H1 (cell line): ENCODE measurements at regions not wholly inside any gene's neighbourhood (a gene's known extent, or its start where the extent isn't known, plus 50 kb on each side); places are given as distances from the start of the nearest gene placed in this dataset.

ENCODE experiments used
- CTCF ChIA-PET: fragments of 300-600 bp; sonication (Branson Sonifier 250); formaldehyde crosslinking; loops from one replicate; lab custom pipeline; 2021; ENCODE audit not compliant: partially characterized antibody; lab: Charles Lee
- POLR2A ChIA-PET: fragments of 300-600 bp; sonication (Branson Sonifier 250); formaldehyde crosslinking; loops from one replicate; lab custom pipeline; 2021; ENCODE audit warnings: inconsistent platforms; ENCODE audit not compliant: partially characterized antibody; lab: Charles Lee
- DNase-seq, 2 experiments: peaks; one replicate each; pipeline versions ENCODE4 v3.0.0 to v3.0.0-alpha.2; 2010 to 2022; ENCODE audit warnings: low spot score in 2 of 2, low read depth in 1 of 2, mixed read lengths in 1 of 2
- FAIRE-seq: peaks from 2 replicates; lab custom pipeline; 2011; peaks lifted over from hg19 to GRCh38; lab: Jason Lieb, UNC
- H2AFZ ChIP-seq: 2 replicates; pipeline ENCODE4 v1.8.1; 2012; ENCODE audit warnings: low read length, inconsistent platforms
- H2AK5ac ChIP-seq: 2 replicates; pipeline ENCODE4 v1.6.1; 2013; ENCODE audit warnings: low read depth, low read length
- H2BK120ac ChIP-seq: replicated peaks from 2 replicates; pipeline ENCODE3; 2013; ENCODE audit warnings: low read depth, low read length, inconsistent platforms
- H2BK12ac ChIP-seq: 2 replicates; pipeline ENCODE4 v1.6.1; 2013; ENCODE audit warnings: low read depth, low read length
- H2BK15ac ChIP-seq: 2 replicates; pipeline ENCODE4 v1.6.1; 2013; ENCODE audit warnings: low read length
- H2BK20ac ChIP-seq: 2 replicates; pipeline ENCODE4 v1.6.1; 2013; ENCODE audit warnings: low read length
- H2BK5ac ChIP-seq: 2 replicates; pipeline ENCODE4 v1.6.1; 2013; ENCODE audit warnings: low read depth, low read length
- H3K14ac ChIP-seq: 2 replicates; pipeline ENCODE4 v1.6.1; 2013; ENCODE audit warnings: inconsistent platforms; ENCODE audit not compliant: insufficient read length
- H3K18ac ChIP-seq: 2 replicates; pipeline ENCODE4 v1.6.1; 2013; ENCODE audit warnings: low read length; ENCODE audit errors: extremely low read depth
- H3K23ac ChIP-seq: 2 replicates; pipeline ENCODE4 v1.6.1; 2013; ENCODE audit warnings: inconsistent platforms; ENCODE audit not compliant: insufficient read length
- H3K23me2 ChIP-seq: 2 replicates; pipeline ENCODE4 v1.6.1; 2013; ENCODE audit warnings: low read depth, low read length
- H3K27ac ChIP-seq: 2 replicates; pipeline ENCODE4 v1.6.1; 2011; ENCODE audit warnings: low read depth, low read length, inconsistent platforms
- H3K27me3 ChIP-seq, 4 experiments: replicated peaks in 1 of 4; 1 replicate in 1 of 4; 2 replicates in 3 of 4; pipeline versions ENCODE4 v1.6.1 to v1.8.1; 2011 to 2013; ENCODE audit warnings: low read length in 3 of 4, mild to moderate bottlenecking in 3 of 4, inconsistent platforms in 2 of 4, mixed read lengths in 2 of 4, moderate library complexity in 1 of 4; ENCODE audit not compliant: control insufficient read depth in 3 of 4, insufficient read depth in 3 of 4; ENCODE audit errors: extremely low read depth in 1 of 4
- H3K36me3 ChIP-seq, 4 experiments: 2 replicates each; pipeline versions ENCODE4 v1.6.1 to v1.8.1; 2011 to 2013; ENCODE audit warnings: mild to moderate bottlenecking in 4 of 4, low read length in 3 of 4, moderate library complexity in 2 of 4, control low read depth in 1 of 4, inconsistent platforms in 1 of 4; ENCODE audit not compliant: insufficient read depth in 4 of 4, control insufficient read depth in 2 of 4
- H3K4ac ChIP-seq: replicated peaks from 2 replicates; pipeline ENCODE3; 2013; ENCODE audit warnings: low read length, low read depth, mixed read lengths, inconsistent platforms; ENCODE audit not compliant: insufficient read length
- H3K4me1 ChIP-seq, 4 experiments: replicated peaks in 1 of 4; 1 replicate in 1 of 4; 2 replicates in 3 of 4; pipeline versions ENCODE4 v1.6.1 to v1.8.1; 2011 to 2013; ENCODE audit warnings: low read length in 3 of 4, inconsistent platforms in 2 of 4, mixed read lengths in 1 of 4; ENCODE audit not compliant: insufficient read depth in 4 of 4, control insufficient read depth in 3 of 4
- H3K4me2 ChIP-seq, 2 experiments: 2 replicates each; pipeline versions ENCODE4 v1.6.1 to v1.8.1; 2011 to 2013; ENCODE audit warnings: low read depth in 2 of 2, low read length in 2 of 2, control low read depth in 1 of 2, inconsistent platforms in 1 of 2, mild to moderate bottlenecking in 1 of 2; ENCODE audit not compliant: insufficient read depth in 1 of 2
- H3K4me3 ChIP-seq, 4 experiments: fragments of 200-600, 300-600 bp in 1 of 4; sonication (generic), shearing (Covaris generic), sonication (Bioruptor Twin) in 1 of 4; 2 replicates each; pipeline versions ENCODE4 v1.5.1 to v1.8.1; 2011 to 2016; ENCODE audit warnings: low read length in 4 of 4, low read depth in 3 of 4, control low read depth in 2 of 4, inconsistent platforms in 2 of 4, mild to moderate bottlenecking in 2 of 4, mixed read lengths in 1 of 4, moderate library complexity in 1 of 4; ENCODE audit not compliant: insufficient read depth in 2 of 4; ENCODE audit errors: extremely low read depth in 1 of 4
- H3K56ac ChIP-seq: replicated peaks from 2 replicates; pipeline ENCODE3; 2013; ENCODE audit warnings: low read depth, mild to moderate bottlenecking, mixed read lengths, low read length, inconsistent platforms; ENCODE audit not compliant: insufficient read length
- H3K79me1 ChIP-seq: 2 replicates; pipeline ENCODE4 v1.6.1; 2013; ENCODE audit warnings: low read depth, low read length, control low read depth
- H3K79me2 ChIP-seq, 2 experiments: 2 replicates each; pipeline versions ENCODE4 v1.6.1 to v1.8.1; 2012 to 2013; ENCODE audit warnings: low read length in 2 of 2, mild to moderate bottlenecking in 2 of 2, inconsistent platforms in 1 of 2; ENCODE audit not compliant: insufficient read depth in 2 of 2, control insufficient read depth in 1 of 2
- H3K9ac ChIP-seq, 4 experiments: replicated peaks in 1 of 4; 1 replicate in 1 of 4; 2 replicates in 3 of 4; pipeline versions ENCODE4 v1.6.1 to v1.8.1; 2011 to 2013; ENCODE audit warnings: low read depth in 3 of 4, low read length in 3 of 4, control low read depth in 2 of 4, mild to moderate bottlenecking in 2 of 4, moderate library complexity in 2 of 4, inconsistent platforms in 1 of 4; ENCODE audit errors: extremely low read depth in 1 of 4
- H3K9me3 ChIP-seq, 2 experiments: 2 replicates each; pipeline versions ENCODE4 v1.6.1 to v1.8.1; 2012 to 2013; ENCODE audit warnings: mild to moderate bottlenecking in 2 of 2, moderate library complexity in 2 of 2, control low read depth in 1 of 2, inconsistent platforms in 1 of 2, low read depth in 1 of 2, low read length in 1 of 2, mixed read lengths in 1 of 2; ENCODE audit not compliant: insufficient read depth in 2 of 2
- H4K20me1 ChIP-seq, 2 experiments: replicated peaks in 1 of 2; 2 replicates each; pipeline versions ENCODE3 to v1.8.1; 2011 to 2013; ENCODE audit warnings: inconsistent platforms in 2 of 2, low read length in 2 of 2, mild to moderate bottlenecking in 1 of 2; ENCODE audit not compliant: insufficient read depth in 2 of 2, control insufficient read depth in 1 of 2
- H4K5ac ChIP-seq: 2 replicates; pipeline ENCODE4 v1.6.1; 2013; ENCODE audit warnings: low read length, low read depth, mixed read lengths, inconsistent platforms; ENCODE audit not compliant: insufficient read length
- H4K8ac ChIP-seq: 2 replicates; pipeline ENCODE4 v1.8.0; 2013; ENCODE audit warnings: mild to moderate bottlenecking, moderate library complexity, low read length, inconsistent platforms; ENCODE audit not compliant: insufficient read depth; ENCODE audit errors: extremely low read depth
- H4K91ac ChIP-seq: replicated peaks from 2 replicates; pipeline ENCODE3; 2013; ENCODE audit warnings: low read length, mixed read lengths, inconsistent platforms; ENCODE audit not compliant: insufficient read length
- CREB1 ChIP-seq: IDR thresholded peaks from 2 replicates; pipeline ENCODE4 v1.6.1; 2012; ENCODE audit warnings: inconsistent platforms
- NANOG ChIP-seq: IDR thresholded peaks from 2 replicates; pipeline ENCODE4 v1.6.1; 2011; ENCODE audit warnings: low read length, low read depth, mild to moderate bottlenecking, inconsistent platforms; ENCODE audit not compliant: insufficient read depth, poor library complexity, severe bottlenecking
- NRF1 ChIP-seq: IDR thresholded peaks from 2 replicates; pipeline ENCODE4 v1.6.1; 2011; ENCODE audit warnings: mild to moderate bottlenecking, low read depth, low read length, improper control_type of control experiment
- RBBP5 ChIP-seq: IDR thresholded peaks from 2 replicates; pipeline ENCODE4 v1.7.1; 2012; ENCODE audit warnings: low read depth, mild to moderate bottlenecking, inconsistent platforms, low read length, moderate library complexity, borderline replicate concordance
- TBP ChIP-seq: IDR thresholded peaks from 2 replicates; pipeline ENCODE4 v1.6.1; 2011; ENCODE audit warnings: low read depth, low read length, improper control_type of control experiment
- ZNF274 ChIP-seq: IDR thresholded peaks from 2 replicates; pipeline ENCODE4 v1.7.0; 2012; ENCODE audit warnings: low read length, borderline replicate concordance; ENCODE audit errors: extremely low read depth
- WGBS, 2 experiments: shearing (Covaris generic) in 1 of 2; methylation state at CpG; one replicate each; pipeline versions ENCODE4 v1.1.6 to v1.1.7; 2013 to 2015; ENCODE audit warnings: low lambda C conversion rate in 2 of 2, mixed read lengths in 2 of 2, inconsistent platforms in 1 of 2, low coverage in 1 of 2, missing lambda C conversion rate in 1 of 2; ENCODE audit not compliant: insufficient replicate concordance in 2 of 2, insufficient coverage in 1 of 2, insufficient read length in 1 of 2; ENCODE audit errors: extremely low coverage in 1 of 2, missing lambda C conversion rate in 1 of 2; 5-methylcytosine and 5-hydroxymethylcytosine counted together

- no peak overlapping the region for H3K4me3 ChIP-seq
- WGBS, 2 experiments: 98% methylated on average over 7 of the region's 7 CpGs; no CpG with 5 or more reads in 1 of the 2 experiments
- no peak overlapping the region for H4K91ac ChIP-seq
- H3K79me1 ChIP-seq: no peaks in the 10 kb centered on the region
- H4K20me1 ChIP-seq: no peaks in the 10 kb centered on the region
- H3K27me3 ChIP-seq: no peaks in the 10 kb centered on the region
- H4K8ac ChIP-seq: no peak overlapping the region
- no peak overlapping the region for H4K5ac ChIP-seq
- no peaks in the 10 kb centered on the region for H3K36me3 ChIP-seq
- no peak overlapping the region for H2BK12ac ChIP-seq
- no peaks in the 10 kb centered on the region; a peak in 1 of 4 replicates for H3K9me3 ChIP-seq
- H3K14ac ChIP-seq: no peak overlapping the region
- H2AK5ac ChIP-seq: no peak overlapping the region
- CTCF ChIA-PET: interaction anchor here (1.5 kb wide), 1 partner anchor 17 kb away, joined by 3 read pairs; no protein-coding TSS in a partner anchor
- DNase-seq: no peak
- no peak overlapping the region for H2BK15ac ChIP-seq
- no peak overlapping the region for H2BK120ac ChIP-seq
- H3K18ac ChIP-seq: no peak overlapping the region
- H3K4me2 ChIP-seq: no peak overlapping the region
- 0 out of 2 replicates have a peak, but pooled peaks cover 2% of the 10 kb centered on the region for H3K23me2 ChIP-seq
- H2AFZ ChIP-seq: no peak overlapping the region
- no peak overlapping the region for H3K27ac ChIP-seq
- no peak overlapping the region for H3K23ac ChIP-seq
- TF ChIP-seq RBBP5: no peak
- no peak for TF ChIP-seq NANOG
- TF ChIP-seq ZNF274: no peak
- no peak for TF ChIP-seq TBP
- no peak for TF ChIP-seq CREB1
- no peak for TF ChIP-seq NRF1
- no peak overlapping the region for H2BK20ac ChIP-seq
- no peak overlapping the region for H3K56ac ChIP-seq
- no peaks in the 10 kb centered on the region for H3K79me2 ChIP-seq
- no peaks in the 10 kb centered on the region; a peak in 1 of 7 replicates for H3K4me1 ChIP-seq
- no peak overlapping the region for H3K9ac ChIP-seq
- H3K4ac ChIP-seq: no peak overlapping the region
- no peak for FAIRE-seq
- POLR2A ChIA-PET: no interaction called here
- no peak overlapping the region for H2BK5ac ChIP-seq
Observed at GRCh38 chr1:4006676-4007374, 106.8 kb upstream of the C1orf174 start.
